ENCODE measurements at regions not wholly inside any gene's neighbourhood (a gene's known extent, or its start where the extent isn't known, plus 50 kb on each side); places are given as distances from the start of the nearest gene placed in this dataset.
"Not testable (repeated sequence)": the region's sequence is repeated elsewhere in the genome, so short reads cannot be mapped to it uniquely, and the experiment has no call there.

DNA sequence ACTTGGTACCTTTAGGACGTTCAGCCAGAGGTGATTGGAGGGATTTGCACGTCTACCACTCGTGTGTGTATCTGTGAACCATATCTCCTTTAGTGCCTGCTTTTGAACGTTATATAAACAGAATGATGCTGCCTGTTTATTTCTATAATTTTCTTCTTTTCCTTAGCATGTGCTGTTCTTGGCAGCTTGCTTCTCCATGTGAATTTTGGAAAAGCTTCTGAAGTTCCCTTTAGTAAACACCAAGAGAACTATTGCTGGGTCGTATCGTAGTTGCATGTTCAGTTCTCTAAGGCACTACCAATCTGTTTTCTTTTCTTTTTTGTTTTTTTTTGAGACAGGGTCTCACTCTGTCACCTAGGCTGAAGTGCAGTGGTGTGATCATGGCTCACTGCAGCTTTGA lies 73.8 kb upstream of the FANCC start:
- 93 to 94% methylated on average over 3 to 5 of the region's 6 CpGs for WGBS, 2 experiments (ENCODE audit: insufficient coverage in 2 of 2)
- H3K4me3 ChIP-seq (ENCODE audit: extremely low read depth, insufficient read depth, low read length, poor library complexity, severe bottlenecking); H3K27ac ChIP-seq (ENCODE audit: low read depth, low read length, severe bottlenecking); H3K36me3 ChIP-seq (ENCODE audit: control insufficient read depth, insufficient read depth, low read length); H3K4me1 ChIP-seq (ENCODE audit: control insufficient read depth, insufficient read depth, low read length, poor library complexity, severe bottlenecking); H3K9me3 ChIP-seq (ENCODE audit: control insufficient read depth, low read length): not testable (repeated sequence)

DNA sequence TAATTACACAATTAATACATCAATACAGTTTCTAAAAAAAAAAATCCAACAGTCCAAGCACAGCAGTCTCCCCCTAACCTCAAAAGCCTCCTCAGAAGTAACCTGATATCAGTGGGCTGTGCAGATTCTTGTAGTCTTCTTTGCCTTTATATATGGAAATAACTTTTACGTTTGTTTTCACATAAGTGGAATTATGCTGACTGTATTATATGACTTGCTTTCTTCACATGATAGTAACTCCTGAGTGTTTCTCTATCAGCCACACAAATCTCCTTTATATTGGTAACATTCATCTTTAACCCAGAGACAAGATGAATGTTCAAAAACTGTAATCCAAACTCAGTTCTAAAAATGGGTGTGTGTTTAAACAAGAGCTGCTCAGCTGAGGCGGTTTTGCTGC lies 71.9 kb upstream of the FANCC start:
- Histone ChIP-seq H3K9me3 (ENCODE audit: control insufficient read depth, low read length) (no peaks in the 10 kb centered on the region), H3K36me3 (ENCODE audit: control insufficient read depth, insufficient read depth, low read length) (no peaks in the 10 kb centered on the region), H3K4me1 (ENCODE audit: control insufficient read depth, insufficient read depth, low read length, poor library complexity, severe bottlenecking) (peaks cover under 1% of the 10 kb centered on the region), H3K27ac (ENCODE audit: low read depth, low read length, severe bottlenecking) (no peak overlapping the region), H3K4me3 (ENCODE audit: extremely low read depth, insufficient read depth, low read length, poor library complexity, severe bottlenecking) (no peak overlapping the region)
- 100% methylated on average over 1 of the region's 2 CpGs for WGBS, 2 experiments (ENCODE audit: insufficient coverage in 2 of 2)

DNA sequence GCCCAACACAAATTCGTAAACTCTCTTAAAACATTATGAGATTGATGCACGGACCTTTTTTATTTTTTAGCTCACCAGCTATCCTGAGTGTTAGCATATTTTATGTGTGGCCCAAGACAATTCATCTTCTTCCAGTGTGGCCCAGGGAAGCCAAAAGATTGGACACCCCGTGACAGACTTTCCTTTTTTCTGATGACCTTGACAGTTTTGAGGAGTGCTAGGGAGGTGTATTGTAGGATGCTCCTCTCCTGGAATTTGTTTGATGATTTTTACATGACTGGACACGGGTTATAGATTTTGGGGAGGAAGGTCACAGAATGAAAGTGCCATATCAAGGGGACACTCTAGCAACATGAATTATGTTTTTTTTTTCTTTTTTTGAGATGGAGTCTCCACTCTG lies 69.3 kb upstream of the FANCC start:
- Histone ChIP-seq H3K4me1 (ENCODE audit: control insufficient read depth, insufficient read depth, low read length, poor library complexity, severe bottlenecking) (peaks cover 11% of the 10 kb centered on the region), H3K27ac (ENCODE audit: low read depth, low read length, severe bottlenecking) (no peak overlapping the region), H3K9me3 (ENCODE audit: control insufficient read depth, low read length) (no peaks in the 10 kb centered on the region), H3K4me3 (ENCODE audit: extremely low read depth, insufficient read depth, low read length, poor library complexity, severe bottlenecking) (no peak overlapping the region), H3K36me3 (ENCODE audit: control insufficient read depth, insufficient read depth, low read length) (no peaks in the 10 kb centered on the region)
- 86 to 100% methylated on average over 4 of the region's 4 CpGs for WGBS, 2 experiments (ENCODE audit: insufficient coverage in 2 of 2)

DNA sequence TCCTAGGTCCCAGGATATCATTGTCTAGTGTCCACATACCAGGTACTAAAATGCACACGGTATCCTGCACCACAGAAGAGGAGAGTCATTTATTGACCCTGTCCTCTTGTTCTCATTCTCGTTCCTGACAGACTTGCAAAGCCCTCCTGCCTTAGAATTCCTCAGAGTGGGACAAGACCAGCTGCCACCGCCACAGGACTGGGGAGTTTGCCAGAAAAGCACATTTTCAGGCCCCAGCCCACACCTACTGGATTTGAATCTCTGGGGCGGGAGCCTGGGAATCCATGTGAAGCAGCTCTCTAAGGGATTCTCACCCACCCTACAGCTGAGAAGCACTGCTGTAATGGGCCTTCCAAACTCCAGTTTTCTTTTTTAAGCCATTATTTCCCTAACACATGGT lies 68.0 kb upstream of the FANCC start:
- 92 to 96% methylated on average over 3 to 4 of the region's 4 CpGs for WGBS, 2 experiments (ENCODE audit: insufficient coverage in 2 of 2)
- peaks cover 21% of the 10 kb centered on the region for H3K4me1 ChIP-seq (ENCODE audit: control insufficient read depth, insufficient read depth, low read length, poor library complexity, severe bottlenecking)
- H3K36me3 ChIP-seq (ENCODE audit: control insufficient read depth, insufficient read depth, low read length), result no peaks in the 10 kb centered on the region
- no peaks in the 10 kb centered on the region for H3K9me3 ChIP-seq (ENCODE audit: control insufficient read depth, low read length)
- H3K4me3 ChIP-seq (ENCODE audit: extremely low read depth, insufficient read depth, low read length, poor library complexity, severe bottlenecking), result no peak overlapping the region
- H3K27ac ChIP-seq (ENCODE audit: low read depth, low read length, severe bottlenecking), result no peak overlapping the region

DNA sequence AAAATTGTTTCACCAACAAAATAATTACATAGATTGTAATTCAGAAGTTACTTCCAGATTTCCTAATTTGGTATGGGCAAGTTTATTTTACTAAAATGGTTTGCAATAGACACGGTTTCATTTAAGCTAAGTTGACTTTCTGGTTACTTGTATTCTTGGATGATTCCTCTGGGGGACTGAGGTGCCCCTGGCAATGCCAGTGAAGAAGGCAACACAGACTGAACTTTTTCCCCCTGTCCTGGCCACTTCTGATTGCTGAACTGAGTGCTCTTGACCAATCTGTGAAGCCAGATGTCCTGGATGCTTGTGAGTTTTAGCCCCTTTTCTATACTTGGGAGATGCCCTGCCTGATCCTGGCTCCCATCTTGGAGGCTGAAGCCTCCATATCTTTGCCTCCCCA lies 66.3 kb upstream of the FANCC start:
- Histone ChIP-seq H3K4me1 (ENCODE audit: control insufficient read depth, insufficient read depth, low read length, poor library complexity, severe bottlenecking) (peaks cover 21% of the 10 kb centered on the region), H3K4me3 (ENCODE audit: extremely low read depth, insufficient read depth, low read length, poor library complexity, severe bottlenecking) (no peak overlapping the region), H3K27ac (ENCODE audit: low read depth, low read length, severe bottlenecking) (peak overlapping the region; percentile 78), H3K36me3 (ENCODE audit: control insufficient read depth, insufficient read depth, low read length) (no peaks in the 10 kb centered on the region), H3K9me3 (ENCODE audit: control insufficient read depth, low read length) (no peaks in the 10 kb centered on the region)
- WGBS, 2 experiments (ENCODE audit: insufficient coverage in 2 of 2), result 89 to 100% methylated on average over 1 of the region's 1 CpG

DNA sequence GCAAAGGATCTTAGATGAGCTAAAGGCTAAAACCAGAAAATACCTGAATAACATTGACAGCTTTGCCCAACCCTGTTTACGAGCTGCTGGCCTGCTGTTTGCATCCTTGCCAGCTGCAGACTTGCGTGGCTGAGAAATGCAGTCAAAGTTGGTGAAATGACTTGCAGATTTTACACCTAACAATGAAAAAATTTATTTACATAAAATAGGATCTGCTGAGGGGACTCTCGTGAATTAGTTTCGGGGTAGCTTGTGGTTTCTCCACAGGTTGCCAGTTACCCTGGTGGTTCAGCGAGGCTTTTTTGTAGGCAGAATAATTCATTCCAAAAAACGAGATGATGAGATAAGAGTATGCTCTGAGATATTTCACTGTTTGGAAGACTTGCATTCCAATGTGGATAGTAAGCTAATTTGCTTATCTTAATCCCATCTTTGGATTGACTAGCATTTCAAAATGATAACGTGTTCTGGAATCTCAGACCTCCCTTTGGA lies 65.7 kb upstream of the FANCC start:
- Histone ChIP-seq H3K4me3 (ENCODE audit: extremely low read depth, insufficient read depth, low read length, poor library complexity, severe bottlenecking) (no peak overlapping the region), H3K9me3 (ENCODE audit: control insufficient read depth, low read length) (no peaks in the 10 kb centered on the region), H3K4me1 (ENCODE audit: control insufficient read depth, insufficient read depth, low read length, poor library complexity, severe bottlenecking) (peaks cover 21% of the 10 kb centered on the region), H3K27ac (ENCODE audit: low read depth, low read length, severe bottlenecking) (peak overlapping the region; percentile 78), H3K36me3 (ENCODE audit: control insufficient read depth, insufficient read depth, low read length) (no peaks in the 10 kb centered on the region)
- 76% methylated on average over 6 of the region's 7 CpGs; no CpG with 5 or more reads in 1 of the 2 experiments for WGBS, 2 experiments (ENCODE audit: insufficient coverage in 2 of 2)

DNA sequence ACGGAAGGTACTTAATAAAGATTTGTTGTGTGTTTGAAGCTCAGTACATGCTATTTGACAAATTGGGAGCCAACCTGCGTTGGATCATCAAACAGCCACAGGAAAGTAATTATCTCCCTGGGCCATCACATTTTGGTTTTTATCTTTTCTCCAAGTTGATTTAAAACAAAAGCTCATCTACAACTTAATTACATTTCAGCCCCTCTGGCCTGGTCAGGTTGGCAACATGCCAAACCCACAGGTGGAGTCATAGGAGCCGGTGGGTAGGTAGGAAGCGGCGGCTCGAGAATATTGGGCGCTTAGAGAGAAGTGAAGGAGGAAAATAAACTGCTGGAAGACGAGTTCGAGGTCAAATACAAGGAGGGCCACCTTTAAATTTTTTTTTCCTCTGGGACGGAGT lies 64.9 kb upstream of the FANCC start:
- Histone ChIP-seq H3K4me3 (ENCODE audit: extremely low read depth, insufficient read depth, low read length, poor library complexity, severe bottlenecking) (no peak overlapping the region), H3K9me3 (ENCODE audit: control insufficient read depth, low read length) (no peaks in the 10 kb centered on the region), H3K36me3 (ENCODE audit: control insufficient read depth, insufficient read depth, low read length) (no peaks in the 10 kb centered on the region), H3K4me1 (ENCODE audit: control insufficient read depth, insufficient read depth, low read length, poor library complexity, severe bottlenecking) (peaks cover 21% of the 10 kb centered on the region), H3K27ac (ENCODE audit: low read depth, low read length, severe bottlenecking) (no peak overlapping the region)
- 90 to 99% methylated on average over 8 to 9 of the region's 10 CpGs for WGBS, 2 experiments (ENCODE audit: insufficient coverage in 2 of 2)

DNA sequence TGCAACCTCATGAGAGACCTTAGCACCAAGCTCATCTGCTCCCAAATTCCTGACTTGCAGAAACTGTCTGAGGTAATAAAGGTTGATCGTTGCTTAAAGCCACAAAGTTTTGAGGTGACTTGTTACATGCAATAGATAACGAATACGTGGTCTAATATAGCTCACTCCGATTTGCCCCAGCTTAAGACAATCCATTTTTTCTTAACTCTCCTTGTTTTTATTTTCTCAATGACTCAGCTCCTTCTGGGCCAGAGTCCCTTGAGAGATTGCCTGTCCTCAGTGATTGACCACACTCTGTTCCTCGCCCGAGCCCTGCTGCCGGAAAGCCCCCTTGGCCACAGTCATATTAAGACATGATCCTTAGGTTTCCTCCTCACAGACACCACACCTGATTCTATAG lies 63.7 kb upstream of the FANCC start:
- Histone ChIP-seq H3K27ac (ENCODE audit: low read depth, low read length, severe bottlenecking) (no peak overlapping the region), H3K9me3 (ENCODE audit: control insufficient read depth, low read length) (no peaks in the 10 kb centered on the region), H3K4me1 (ENCODE audit: control insufficient read depth, insufficient read depth, low read length, poor library complexity, severe bottlenecking) (peaks cover 21% of the 10 kb centered on the region), H3K4me3 (ENCODE audit: extremely low read depth, insufficient read depth, low read length, poor library complexity, severe bottlenecking) (no peak overlapping the region), H3K36me3 (ENCODE audit: control insufficient read depth, insufficient read depth, low read length) (no peaks in the 10 kb centered on the region)
- WGBS, 2 experiments (ENCODE audit: insufficient coverage in 2 of 2), result 90 to 92% methylated on average over 6 of the region's 7 CpGs

DNA sequence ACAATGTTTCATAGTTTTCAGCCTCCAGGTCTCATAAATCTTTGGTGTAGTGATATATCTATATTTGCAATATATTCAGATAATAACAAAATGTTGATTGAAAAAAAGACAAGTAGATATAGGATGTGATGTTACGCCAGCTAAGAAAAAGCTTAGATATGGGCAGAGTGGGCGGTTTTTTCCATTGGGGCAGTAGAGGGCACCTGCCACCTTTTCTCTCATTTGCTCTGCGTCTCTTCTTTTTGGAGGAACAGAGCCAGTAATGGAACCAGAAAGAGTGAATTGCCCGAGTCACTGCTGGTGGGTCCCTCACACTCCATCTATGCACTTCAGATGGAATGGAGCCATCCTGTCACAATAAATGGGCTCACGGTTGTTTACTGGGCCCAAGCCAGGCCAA lies 62.1 kb upstream of the FANCC start:
- no peaks in the 10 kb centered on the region for H3K36me3 ChIP-seq (ENCODE audit: control insufficient read depth, insufficient read depth, low read length)
- no peak overlapping the region for H3K4me3 ChIP-seq (ENCODE audit: extremely low read depth, insufficient read depth, low read length, poor library complexity, severe bottlenecking)
- H3K4me1 ChIP-seq (ENCODE audit: control insufficient read depth, insufficient read depth, low read length, poor library complexity, severe bottlenecking), result peaks cover 21% of the 10 kb centered on the region
- 100% methylated on average over 4 of the region's 5 CpGs for WGBS, 2 experiments (ENCODE audit: insufficient coverage in 2 of 2)
- no peak overlapping the region for H3K27ac ChIP-seq (ENCODE audit: low read depth, low read length, severe bottlenecking)
- no peaks in the 10 kb centered on the region for H3K9me3 ChIP-seq (ENCODE audit: control insufficient read depth, low read length)

DNA sequence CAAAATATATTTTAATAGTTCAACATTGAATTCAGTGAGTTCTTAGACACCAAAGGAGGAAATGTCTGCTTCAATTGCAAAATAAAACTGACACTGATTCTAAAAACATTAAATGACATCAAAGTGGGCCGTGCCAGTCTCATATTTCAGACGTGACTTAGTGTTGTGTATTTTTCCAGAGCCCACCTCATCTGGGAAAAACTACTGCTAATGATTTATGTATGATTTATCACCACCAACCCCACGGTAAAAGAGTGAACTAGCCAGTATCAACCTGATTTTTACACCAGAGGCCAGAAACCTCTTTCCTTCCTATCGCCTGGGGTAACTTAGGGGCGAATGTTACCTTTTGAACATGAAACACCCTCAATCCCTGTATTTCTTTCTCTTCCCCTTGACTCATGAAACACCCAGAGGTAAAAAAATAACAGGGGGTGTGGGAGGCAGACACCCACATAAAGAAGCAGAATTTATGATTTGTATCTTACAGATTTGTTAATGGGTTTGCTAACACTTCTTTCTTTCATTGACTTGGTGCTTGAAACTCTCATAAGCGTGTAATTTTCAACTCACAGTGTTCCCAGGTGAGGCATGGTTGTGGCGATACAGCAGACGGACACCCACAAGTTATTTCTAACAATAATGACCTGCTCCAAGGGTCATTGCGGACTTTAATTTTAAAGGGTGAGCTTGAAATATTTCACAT lies 56.4 kb upstream of the FANCC start:
- no peak overlapping the region for H3K4me3 ChIP-seq (ENCODE audit: extremely low read depth, insufficient read depth, low read length, poor library complexity, severe bottlenecking)
- H3K9me3 ChIP-seq (ENCODE audit: control insufficient read depth, low read length), result no peaks in the 10 kb centered on the region
- no peaks in the 10 kb centered on the region for H3K4me1 ChIP-seq (ENCODE audit: control insufficient read depth, insufficient read depth, low read length, poor library complexity, severe bottlenecking)
- no peak overlapping the region for H3K27ac ChIP-seq (ENCODE audit: low read depth, low read length, severe bottlenecking)
- H3K36me3 ChIP-seq (ENCODE audit: control insufficient read depth, insufficient read depth, low read length), result no peaks in the 10 kb centered on the region
- 81 to 84% methylated on average over 5 to 6 of the region's 9 CpGs for WGBS, 2 experiments (ENCODE audit: insufficient coverage in 2 of 2)

DNA sequence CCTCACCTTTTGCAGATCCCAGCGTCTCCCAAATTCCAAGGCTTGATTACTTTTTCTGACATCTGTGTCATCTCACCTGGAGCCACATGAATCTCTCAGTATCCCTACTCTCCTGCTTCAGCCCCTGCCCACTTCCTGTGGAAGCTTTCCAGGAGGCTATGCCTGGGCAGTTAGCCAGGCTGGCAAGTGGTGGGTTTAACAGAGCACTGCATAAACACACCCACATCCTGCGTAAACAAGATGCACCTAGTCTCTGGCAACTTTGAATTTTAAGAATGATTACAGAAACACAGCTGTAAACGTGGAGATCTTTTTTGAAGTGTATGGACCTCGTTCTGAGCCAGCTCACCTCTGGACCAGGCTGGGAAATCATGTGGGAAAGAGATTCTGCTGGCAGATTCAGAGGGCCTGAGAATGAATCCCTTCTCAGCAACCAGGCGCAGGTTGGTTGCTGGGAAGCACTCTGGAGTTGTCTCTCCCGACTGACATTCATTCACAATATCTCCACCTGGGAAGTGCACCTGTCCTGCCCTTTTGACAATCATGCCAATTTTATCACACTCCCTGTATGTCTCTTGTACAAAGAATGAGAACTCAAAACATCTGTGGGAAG lies 55.7 kb upstream of the FANCC start:
- Histone ChIP-seq H3K36me3 (ENCODE audit: control insufficient read depth, insufficient read depth, low read length) (no peaks in the 10 kb centered on the region), H3K27ac (ENCODE audit: low read depth, low read length, severe bottlenecking) (no peak overlapping the region), H3K4me3 (ENCODE audit: extremely low read depth, insufficient read depth, low read length, poor library complexity, severe bottlenecking) (no peak overlapping the region), H3K4me1 (ENCODE audit: control insufficient read depth, insufficient read depth, low read length, poor library complexity, severe bottlenecking) (no peaks in the 10 kb centered on the region), H3K9me3 (ENCODE audit: control insufficient read depth, low read length) (no peaks in the 10 kb centered on the region)
- 85 to 86% methylated on average over 4 to 6 of the region's 6 CpGs for WGBS, 2 experiments (ENCODE audit: insufficient coverage in 2 of 2)

All from mesodermal cell (in vitro differentiated cells).